ENCODE measurements at regions not wholly inside any gene's neighbourhood (a gene's known extent, or its start where the extent isn't known, plus 50 kb on each side); places are given as distances from the start of the nearest gene placed in this dataset.

GRCh38 chr2:144131042-144131441, 388.9 kb downstream of the ZEB2 start:
- Histone ChIP-seq H2BK120ac (ENCODE audit: low read depth, low read length, poor library complexity, severe bottlenecking) (no peak overlapping the region), H3K23ac (ENCODE audit: insufficient read length, low read depth, low read length) (no peak overlapping the region), H2AK5ac (ENCODE audit: insufficient read length, low read length) (no peak overlapping the region), H4K20me1 (ENCODE audit: control insufficient read depth, insufficient read depth, insufficient read length) (no peaks in the 10 kb centered on the region), H3K4me2 (ENCODE audit: insufficient read depth, insufficient read length, low read length) (no peak overlapping the region), H3K27ac (ENCODE audit: insufficient read length, low read depth, low read length) (no peak overlapping the region), H3K9me3 (ENCODE audit: control insufficient read depth, low read depth, low read length) (no peaks in the 10 kb centered on the region), H3K4me1 (ENCODE audit: insufficient read depth, low read length) (no peaks in the 10 kb centered on the region; the same call in 1 of the 2 replicates), H3T11ph (ENCODE audit: low read length) (no peak overlapping the region), H4K91ac (ENCODE audit: insufficient read length, low read depth, low read length) (no peak overlapping the region), H2BK15ac (ENCODE audit: low read depth, low read length) (no peak overlapping the region), H2AFZ (ENCODE audit: low read length) (no peak overlapping the region), H3K79me1 (ENCODE audit: insufficient read depth, low read depth, low read length, poor library complexity, severe bottlenecking) (no peaks in the 10 kb centered on the region), H3K56ac (ENCODE audit: insufficient read length, low read depth, low read length) (no peak overlapping the region), H2BK20ac (ENCODE audit: low read depth, low read length, poor library complexity, severe bottlenecking) (no peak overlapping the region), H3K14ac (ENCODE audit: insufficient read depth, low read length) (no peak overlapping the region), H2BK12ac (ENCODE audit: insufficient read length, low read depth, low read length) (no peak overlapping the region), H3K9ac (ENCODE audit: extremely low read depth, insufficient read length, low read length) (no peak overlapping the region), H2BK5ac (ENCODE audit: insufficient read length, low read length) (no peak overlapping the region), H4K5ac (ENCODE audit: insufficient read length, low read depth, low read length) (no peak overlapping the region), H3K23me2 (ENCODE audit: insufficient read length, low read depth, low read length, poor library complexity, severe bottlenecking) (no peaks in the 10 kb centered on the region), H3K18ac (ENCODE audit: insufficient read length, low read depth, low read length) (no peak overlapping the region), H4K8ac (replicated peaks; ENCODE audit: insufficient read length, low read depth, low read length) (no peak overlapping the region), H3K4ac (ENCODE audit: low read depth, low read length) (no peak overlapping the region), H3K79me2 (ENCODE audit: insufficient read depth, low read length) (no peaks in the 10 kb centered on the region), H3K27me3 (ENCODE audit: insufficient read depth, low read length) (no peaks in the 10 kb centered on the region)
- Mint-ChIP-seq H3K27ac (no peak overlapping the region), H3K36me3 (ENCODE audit: insufficient read depth in 1 of 3, low read depth in 3 of 3) (no peaks in the 10 kb centered on the region), H3K27me3 (ENCODE audit: low read depth) (peaks cover 4% of the 10 kb centered on the region; the same call in 1 of the 2 replicates), H3K4me3 (no peak overlapping the region), H3K9me3 (no peaks in the 10 kb centered on the region), H3K4me1 (peaks cover 8 to 14% of the 10 kb centered on the region in 2 experiments)
- TF ChIP-seq, protein P1, sequence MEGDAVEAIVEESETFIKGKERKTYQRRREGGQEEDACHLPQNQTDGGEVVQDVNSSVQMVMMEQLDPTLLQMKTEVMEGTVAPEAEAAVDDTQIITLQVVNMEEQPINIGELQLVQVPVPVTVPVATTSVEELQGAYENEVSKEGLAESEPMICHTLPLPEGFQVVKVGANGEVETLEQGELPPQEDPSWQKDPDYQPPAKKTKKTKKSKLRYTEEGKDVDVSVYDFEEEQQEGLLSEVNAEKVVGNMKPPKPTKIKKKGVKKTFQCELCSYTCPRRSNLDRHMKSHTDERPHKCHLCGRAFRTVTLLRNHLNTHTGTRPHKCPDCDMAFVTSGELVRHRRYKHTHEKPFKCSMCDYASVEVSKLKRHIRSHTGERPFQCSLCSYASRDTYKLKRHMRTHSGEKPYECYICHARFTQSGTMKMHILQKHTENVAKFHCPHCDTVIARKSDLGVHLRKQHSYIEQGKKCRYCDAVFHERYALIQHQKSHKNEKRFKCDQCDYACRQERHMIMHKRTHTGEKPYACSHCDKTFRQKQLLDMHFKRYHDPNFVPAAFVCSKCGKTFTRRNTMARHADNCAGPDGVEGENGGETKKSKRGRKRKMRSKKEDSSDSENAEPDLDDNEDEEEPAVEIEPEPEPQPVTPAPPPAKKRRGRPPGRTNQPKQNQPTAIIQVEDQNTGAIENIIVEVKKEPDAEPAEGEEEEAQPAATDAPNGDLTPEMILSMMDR (conservative IDR thresholded peaks at IDR 0.05), result no peak
- no peak for DNase-seq
- WGBS (ENCODE audit: extremely low coverage, insufficient read length, low lambda C conversion rate), result no CpG with 5 or more reads among the region's 5 CpGs

Measured in H9 (cell line).